OCI-LY1 (cell line): ENCODE measurements at regions not wholly inside any gene's neighbourhood (a gene's known extent, or its start where the extent isn't known, plus 50 kb on each side); places are given as distances from the start of the nearest gene placed in this dataset.
"Not testable (repeated sequence)": the region's sequence is repeated elsewhere in the genome, so short reads cannot be mapped to it uniquely, and the experiment has no call there.

Experiments
- H2AFZ ChIP-seq: fragments of 200-600 bp; sonication (generic), shearing (Covaris generic); 2 replicates; pipeline ENCODE4 v1.6.0; 2014; ENCODE audit warnings: antibody characterized with exemption, mild to moderate bottlenecking, low read length
- H3F3A ChIP-seq: fragments of 200-600 bp; sonication (generic), shearing (Covaris generic); 2 replicates; pipeline ENCODE4 v1.6.0; 2014; ENCODE audit warnings: mild to moderate bottlenecking, antibody characterized with exemption, low read length, moderate library complexity; ENCODE audit not compliant: insufficient read depth
- H3K27ac ChIP-seq: fragments of 200-600 bp; sonication (generic); 2 replicates; pipeline ENCODE4 v1.5.1; 2014; ENCODE audit warnings: low read length, mixed run types, mild to moderate bottlenecking, low read depth; ENCODE audit not compliant: poor library complexity, severe bottlenecking
- H3K27me3 ChIP-seq: fragments of 200-600 bp; sonication (generic); 2 replicates; pipeline ENCODE4 v1.6.0; 2014; ENCODE audit warnings: antibody characterized with exemption, mild to moderate bottlenecking, low read length, moderate library complexity; ENCODE audit not compliant: insufficient read depth
- H3K36me3 ChIP-seq: fragments of 200-600 bp; sonication (generic); 2 replicates; pipeline ENCODE4 v1.6.1; 2014; ENCODE audit warnings: mild to moderate bottlenecking, antibody characterized with exemption, low read length, moderate library complexity, mixed read lengths; ENCODE audit not compliant: insufficient read depth
- H3K4me1 ChIP-seq: fragments of 200-600 bp; sonication (generic); 2 replicates; pipeline ENCODE4 v1.5.1; 2014; ENCODE audit warnings: mild to moderate bottlenecking, low read length, moderate library complexity; ENCODE audit not compliant: insufficient read depth, severe bottlenecking
- H3K4me2 ChIP-seq: fragments of 200-600 bp; sonication (generic), shearing (Covaris generic); 2 replicates; pipeline ENCODE4 v1.6.1; 2014; ENCODE audit warnings: low read length
- H3K4me3 ChIP-seq: fragments of 200-600 bp; sonication (generic); 2 replicates; pipeline ENCODE4 v1.5.1; 2014; ENCODE audit warnings: low read length, low read depth, mild to moderate bottlenecking, mixed read lengths; ENCODE audit not compliant: poor library complexity, severe bottlenecking
- H3K79me2 ChIP-seq: fragments of 200-600 bp; shearing (Covaris generic); 2 replicates; pipeline ENCODE4 v1.6.1; 2016; ENCODE audit warnings: mixed run types, low read length, mixed read lengths; ENCODE audit not compliant: insufficient read depth
- H3K9ac ChIP-seq: fragments of 200-600 bp; sonication (generic), shearing (Covaris generic); 2 replicates; pipeline ENCODE4 v1.6.1; 2014; ENCODE audit warnings: mild to moderate bottlenecking, low read length, mixed read lengths
- H3K9me2 ChIP-seq: fragments of 200-600 bp; sonication (generic), shearing (Covaris generic); 2 replicates; pipeline ENCODE4 v1.6.1; 2014; ENCODE audit warnings: low read depth, mild to moderate bottlenecking, low read length, mixed read lengths
- H3K9me3 ChIP-seq: fragments of 200-600 bp; shearing (Covaris generic); 2 replicates; pipeline ENCODE4 v1.6.1; 2014; ENCODE audit warnings: low read length, mixed read lengths
- H4K20me1 ChIP-seq: fragments of 200-600 bp; sonication (generic), shearing (Covaris generic); 2 replicates; pipeline ENCODE4 v1.6.0; 2016; ENCODE audit warnings: mild to moderate bottlenecking, low read length; ENCODE audit not compliant: insufficient read depth
- EZH2 ChIP-seq: fragments of 200-600 bp; sonication (generic), shearing (Covaris generic); IDR thresholded peaks from 2 replicates; pipeline ENCODE4 v1.8.0; 2017; ENCODE audit warnings: borderline replicate concordance, mixed run types, mild to moderate bottlenecking, antibody characterized with exemption, low read length, moderate library complexity, mixed read lengths
- TF ChIP-seq, protein P1 (sequence below): fragments of 200-600 bp; sonication (generic), shearing (Covaris generic); IDR thresholded peaks from 2 replicates; pipeline ENCODE4 v1.5.1; 2017; ENCODE audit warnings: mild to moderate bottlenecking, antibody characterized with exemption, low read length, moderate library complexity, mixed read lengths

DNA sequence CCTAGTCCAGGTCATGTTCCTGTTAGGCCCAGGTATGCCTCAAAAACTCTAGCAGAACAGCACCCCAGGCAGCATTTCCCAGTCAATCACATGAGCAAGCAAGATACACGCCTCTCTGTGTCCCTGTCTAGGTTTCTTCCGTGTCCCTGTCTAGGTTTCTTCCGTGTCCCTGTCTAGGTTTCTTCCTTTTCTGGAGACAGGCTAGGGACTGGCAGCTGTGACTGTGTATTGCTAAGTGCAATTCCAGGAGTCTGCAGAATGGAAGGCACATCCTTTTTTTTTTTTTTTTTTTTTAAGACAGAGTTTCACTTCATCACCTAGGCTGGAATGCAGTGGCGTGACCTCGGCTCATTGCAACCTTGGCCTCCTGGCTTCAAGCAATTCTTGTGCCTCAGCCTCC is 77.6 kb downstream of the SETD4 start:
- Histone ChIP-seq H2AFZ (no peak overlapping the region), H3K36me3 (no peaks in the 10 kb centered on the region), H3K4me2 (no peak overlapping the region), H3F3A (no peaks in the 10 kb centered on the region), H3K4me1 (no peaks in the 10 kb centered on the region), H3K9me2 (no peaks in the 10 kb centered on the region), H3K9ac (no peak overlapping the region), H4K20me1 (no peaks in the 10 kb centered on the region), H3K4me3 (no peak overlapping the region), H3K9me3 (no peaks in the 10 kb centered on the region), H3K79me2 (no peaks in the 10 kb centered on the region), H3K27ac (no peak overlapping the region), H3K27me3 (peaks cover 9% of the 10 kb centered on the region)
- TF ChIP-seq, protein P1, sequence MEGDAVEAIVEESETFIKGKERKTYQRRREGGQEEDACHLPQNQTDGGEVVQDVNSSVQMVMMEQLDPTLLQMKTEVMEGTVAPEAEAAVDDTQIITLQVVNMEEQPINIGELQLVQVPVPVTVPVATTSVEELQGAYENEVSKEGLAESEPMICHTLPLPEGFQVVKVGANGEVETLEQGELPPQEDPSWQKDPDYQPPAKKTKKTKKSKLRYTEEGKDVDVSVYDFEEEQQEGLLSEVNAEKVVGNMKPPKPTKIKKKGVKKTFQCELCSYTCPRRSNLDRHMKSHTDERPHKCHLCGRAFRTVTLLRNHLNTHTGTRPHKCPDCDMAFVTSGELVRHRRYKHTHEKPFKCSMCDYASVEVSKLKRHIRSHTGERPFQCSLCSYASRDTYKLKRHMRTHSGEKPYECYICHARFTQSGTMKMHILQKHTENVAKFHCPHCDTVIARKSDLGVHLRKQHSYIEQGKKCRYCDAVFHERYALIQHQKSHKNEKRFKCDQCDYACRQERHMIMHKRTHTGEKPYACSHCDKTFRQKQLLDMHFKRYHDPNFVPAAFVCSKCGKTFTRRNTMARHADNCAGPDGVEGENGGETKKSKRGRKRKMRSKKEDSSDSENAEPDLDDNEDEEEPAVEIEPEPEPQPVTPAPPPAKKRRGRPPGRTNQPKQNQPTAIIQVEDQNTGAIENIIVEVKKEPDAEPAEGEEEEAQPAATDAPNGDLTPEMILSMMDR: no peak
- TF ChIP-seq EZH2: no peak

DNA sequence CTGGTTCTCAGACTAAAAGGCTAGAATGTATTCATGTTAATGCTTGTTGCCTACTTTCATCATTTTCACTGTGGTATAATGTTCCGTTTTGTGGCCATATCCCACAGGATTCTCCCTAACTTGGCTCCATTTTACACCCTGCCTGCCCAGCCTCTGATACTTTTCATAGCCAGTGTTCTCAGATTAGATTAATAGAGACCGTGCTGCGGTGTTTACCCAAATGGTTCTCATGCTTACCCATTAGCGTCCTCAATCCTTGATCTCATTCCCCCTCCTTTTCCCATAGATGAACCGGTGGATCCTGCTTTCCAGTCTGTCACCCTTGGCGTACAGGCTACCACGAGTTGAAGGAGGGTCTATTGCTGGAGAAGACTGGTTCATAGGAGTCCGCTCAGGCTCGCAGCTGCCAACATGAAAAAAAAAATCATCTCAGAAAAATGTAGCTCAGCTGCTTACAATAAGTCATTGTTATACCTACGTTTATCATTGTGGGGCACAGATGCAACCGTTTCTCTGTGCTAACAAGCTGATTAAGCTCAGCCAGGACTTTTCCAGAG is 78.7 kb downstream of the SETD4 start:
- Histone ChIP-seq H2AFZ (no peak overlapping the region), H3K79me2 (no peaks in the 10 kb centered on the region), H3K4me2 (no peak overlapping the region), H3K27me3 (peaks cover 9% of the 10 kb centered on the region), H3F3A (no peaks in the 10 kb centered on the region), H3K36me3 (no peaks in the 10 kb centered on the region), H3K27ac (no peak overlapping the region), H4K20me1 (no peaks in the 10 kb centered on the region), H3K9ac (no peak overlapping the region), H3K4me3 (no peak overlapping the region), H3K9me2 (no peaks in the 10 kb centered on the region), H3K4me1 (no peaks in the 10 kb centered on the region), H3K9me3 (no peaks in the 10 kb centered on the region)
- TF ChIP-seq, protein P1: no peak
- no peak for TF ChIP-seq EZH2

DNA sequence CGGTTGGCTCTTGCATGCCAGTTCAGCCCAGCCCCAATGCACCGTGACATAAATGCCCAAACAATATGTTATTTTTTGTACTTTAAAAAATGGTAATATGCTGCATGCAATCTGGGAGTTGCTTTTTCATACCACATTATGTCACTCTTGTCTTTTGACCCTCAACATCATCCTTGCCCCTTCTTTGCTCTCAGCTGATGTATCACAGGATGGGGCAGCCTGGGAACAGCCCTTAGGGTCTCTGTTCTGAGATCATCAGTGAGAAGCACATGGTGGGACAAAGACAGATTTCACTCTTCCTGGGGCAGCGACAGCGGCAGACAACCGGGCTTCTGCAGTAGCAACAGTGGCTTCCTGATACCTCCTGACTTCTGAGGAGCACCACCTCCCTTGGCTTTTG is 79.5 kb downstream of the SETD4 start:
- Histone ChIP-seq H3K4me1 (no peaks in the 10 kb centered on the region), H3F3A (no peaks in the 10 kb centered on the region), H3K79me2 (no peaks in the 10 kb centered on the region), H3K4me2 (no peak overlapping the region), H4K20me1 (no peaks in the 10 kb centered on the region), H3K4me3 (no peak overlapping the region), H3K9ac (no peak overlapping the region), H3K27me3 (peaks cover 9% of the 10 kb centered on the region), H2AFZ (no peak overlapping the region), H3K9me2 (no peaks in the 10 kb centered on the region), H3K36me3 (no peaks in the 10 kb centered on the region), H3K9me3 (no peaks in the 10 kb centered on the region), H3K27ac (no peak overlapping the region)
- TF ChIP-seq, protein P1: no peak
- no peak for TF ChIP-seq EZH2

DNA sequence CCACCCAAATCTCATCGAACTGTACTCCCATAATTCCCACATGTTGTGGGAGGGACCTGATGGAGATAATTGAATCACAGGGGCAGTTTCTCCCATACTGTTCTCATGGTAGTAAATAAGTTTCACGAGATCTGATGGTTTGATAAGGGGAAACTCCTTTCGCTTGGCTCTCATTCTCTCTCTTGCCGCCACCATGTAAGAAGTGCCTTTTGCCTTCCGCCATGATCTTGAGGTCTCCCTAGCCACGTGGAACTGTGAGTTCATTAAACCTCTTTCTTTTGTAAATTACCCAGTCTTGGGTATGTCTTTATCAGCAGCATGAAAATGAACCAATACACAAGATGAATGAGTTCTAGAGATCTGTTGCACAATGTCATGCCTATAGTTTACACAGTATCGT is 82.5 kb downstream of the SETD4 start:
- H3K79me2 ChIP-seq, H3K36me3 ChIP-seq, H2AFZ ChIP-seq, H4K20me1 ChIP-seq, H3K9ac ChIP-seq, H3K27ac ChIP-seq, H3F3A ChIP-seq, H3K4me1 ChIP-seq, H3K4me2 ChIP-seq, H3K9me2 ChIP-seq, H3K9me3 ChIP-seq, H3K27me3 ChIP-seq, H3K4me3 ChIP-seq: not testable (repeated sequence)
